Hematopoietic multipotent progenitor cell treated with erythropoietin and hydrocortisone succinate and interleukin-3 and kit ligand, for 8 days (in vitro differentiated cells): ENCODE measurements at regions not wholly inside any gene's neighbourhood (a gene's known extent, or its start where the extent isn't known, plus 50 kb on each side); places are given as distances from the start of the nearest gene placed in this dataset.
"Not testable (repeated sequence)": the region's sequence is repeated elsewhere in the genome, so short reads cannot be mapped to it uniquely, and the experiment has no call there.

Source experiments
- DNase-seq: peaks from one replicate; pipeline ENCODE4 v3.0.0-alpha.2; 2015

- DNase-seq, result no peak
Observed at GRCh38 chr2:183829931-183830330, 705.7 kb downstream of the NUP35 start.

GRCh38 chr2:183837157-183837556 lies 712.9 kb downstream of the NUP35 start:
- no peak for DNase-seq

DNA sequence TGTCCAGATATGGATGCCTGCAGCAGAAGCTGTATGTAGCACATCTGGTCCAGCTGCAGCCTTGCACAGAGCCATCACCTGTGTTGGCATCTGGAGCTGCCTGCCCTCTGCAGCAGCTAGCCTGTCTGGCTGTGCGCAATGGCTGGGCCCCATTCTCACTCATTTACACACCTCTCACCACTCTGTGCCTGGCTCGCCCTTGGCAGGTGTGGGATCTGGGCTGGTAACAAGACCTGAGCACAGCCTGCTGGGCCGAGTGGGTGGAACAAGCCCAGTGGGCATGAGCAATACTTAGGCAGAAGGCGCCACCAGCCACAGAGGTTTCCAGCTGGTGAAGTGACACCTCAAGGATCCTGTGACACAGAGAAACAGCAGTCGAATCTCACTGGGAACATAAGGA lies 714.1 kb downstream of the NUP35 start:
- no peak for DNase-seq

GRCh38 chr2:183840061-183840584 lies 715.9 kb downstream of the NUP35 start:
- no peak for DNase-seq

GRCh38 chr2:183849826-183850225 lies 725.6 kb downstream of the NUP35 start:
- not testable (repeated sequence) for DNase-seq

GRCh38 chr2:183859129-183859528 lies 734.9 kb downstream of the NUP35 start:
- DNase-seq, result no peak

DNA sequence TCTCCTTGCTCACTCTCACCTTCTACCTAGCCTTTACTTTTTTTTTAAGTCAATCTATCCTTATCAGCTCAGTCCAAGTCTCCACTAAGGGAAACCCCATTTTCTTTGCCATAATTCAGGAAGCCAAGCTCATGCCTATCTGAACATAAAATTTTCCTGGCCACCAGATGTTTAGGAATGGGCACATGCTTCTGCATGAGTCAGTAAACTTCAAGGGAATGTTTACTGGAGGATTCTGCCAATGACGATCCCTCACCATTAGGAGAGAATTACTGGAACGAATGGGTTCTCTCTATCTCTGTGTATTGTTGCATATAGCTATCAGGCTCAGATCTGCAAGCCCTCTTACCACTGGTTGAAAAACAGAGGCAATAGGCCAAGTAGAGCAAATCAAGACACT lies 731.7 kb upstream of the ZNF804A start:
- no peak for DNase-seq

DNA sequence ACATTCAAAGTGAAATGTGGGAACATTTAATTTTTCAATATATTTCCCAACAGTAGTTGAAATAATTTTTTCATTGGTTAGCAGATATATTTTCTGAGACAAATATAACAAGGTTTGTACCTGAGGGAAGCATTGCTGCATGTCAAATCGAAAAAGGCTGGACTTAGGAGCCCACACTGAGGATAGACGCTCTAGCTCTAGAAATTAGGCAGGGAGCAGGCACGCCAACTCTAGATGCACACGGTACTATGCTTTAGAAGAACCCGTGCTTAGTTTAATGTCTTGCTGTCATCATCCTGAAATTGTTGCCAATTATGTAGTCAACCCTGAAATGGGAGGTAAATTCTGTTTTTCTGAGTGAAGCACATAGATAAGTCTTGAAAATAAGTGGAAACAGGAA lies 731.1 kb upstream of the ZNF804A start:
- no peak for DNase-seq

DNA sequence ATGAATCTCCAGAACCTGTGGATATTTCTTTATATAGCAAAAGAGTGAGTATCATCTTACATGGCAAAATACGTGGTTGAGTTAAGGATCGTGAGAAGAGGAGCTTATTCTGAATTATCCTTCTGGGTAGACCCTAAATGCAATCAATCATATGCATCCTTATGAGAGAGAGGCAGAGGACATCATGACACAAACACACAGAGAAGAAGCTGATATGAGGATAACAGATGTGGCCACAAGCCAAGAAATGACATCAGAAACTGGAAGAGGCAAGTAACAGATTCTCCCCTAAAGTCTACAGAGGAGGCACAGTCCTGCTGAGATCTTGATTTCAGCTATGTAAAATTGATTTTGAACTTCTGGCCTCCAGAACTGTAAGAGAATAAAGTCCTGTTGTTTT lies 730.2 kb upstream of the ZNF804A start:
- DNase-seq, result no peak

GRCh38 chr2:183868707-183869106 lies 729.6 kb upstream of the ZNF804A start:
- DNase-seq, result no peak

GRCh38 chr2:183872131-183872530 lies 726.2 kb upstream of the ZNF804A start:
- DNase-seq, result no peak

- no peak for DNase-seq
Observed at GRCh38 chr2:183881978-183882377, 716.4 kb upstream of the ZNF804A start.

DNA sequence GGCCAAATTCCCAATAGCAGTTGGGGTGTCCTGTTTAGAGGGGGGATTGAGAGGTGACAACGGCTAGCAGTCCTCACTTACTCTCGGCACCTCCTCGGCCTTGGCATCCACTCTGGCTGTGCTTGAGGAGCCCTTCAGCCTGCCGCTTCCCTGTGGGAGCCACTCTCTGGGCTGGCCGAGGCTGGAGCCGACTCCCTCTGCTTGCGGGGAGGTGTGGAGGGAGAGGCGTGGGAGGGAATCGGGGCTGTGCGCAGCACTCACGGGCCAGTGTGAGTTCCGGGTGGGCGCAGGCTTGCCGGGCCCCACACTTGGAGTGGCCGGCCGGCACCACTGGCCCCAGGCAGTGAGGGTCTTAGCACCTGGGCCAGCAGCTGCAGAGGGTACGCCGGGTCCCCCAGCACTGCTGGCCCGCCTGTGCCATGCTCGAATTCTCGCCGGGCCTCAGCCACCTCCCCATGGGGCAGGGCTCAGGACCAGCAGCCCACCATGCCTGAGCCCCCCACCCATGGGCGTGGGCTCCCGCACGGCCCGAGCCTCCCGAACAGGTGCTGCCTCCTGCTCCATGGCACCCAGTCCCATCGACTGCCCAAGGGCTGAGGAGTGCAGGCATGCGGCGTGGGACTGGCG lies 705.9 kb upstream of the ZNF804A start:
- DNase-seq, result no peak

DNA sequence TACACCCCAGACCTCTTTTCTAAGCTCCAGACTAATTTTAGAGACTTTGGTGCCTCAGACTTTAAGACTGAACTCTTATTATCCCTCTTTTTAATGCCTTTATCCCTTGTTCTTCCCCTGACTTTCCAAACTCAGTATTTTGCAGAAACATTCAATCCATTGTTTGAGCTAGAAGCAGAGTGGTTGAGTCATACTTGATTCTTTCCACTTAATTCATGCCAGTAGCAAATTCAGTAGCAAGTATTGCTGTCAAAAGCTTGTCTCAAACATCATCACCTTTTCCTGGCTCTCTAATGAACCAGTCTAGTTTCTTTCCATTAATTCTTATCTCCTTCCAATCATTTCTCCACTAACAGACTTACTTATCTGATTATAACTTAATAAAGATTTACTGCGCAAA lies 699.7 kb upstream of the ZNF804A start:
- DNase-seq, result no peak

DNA sequence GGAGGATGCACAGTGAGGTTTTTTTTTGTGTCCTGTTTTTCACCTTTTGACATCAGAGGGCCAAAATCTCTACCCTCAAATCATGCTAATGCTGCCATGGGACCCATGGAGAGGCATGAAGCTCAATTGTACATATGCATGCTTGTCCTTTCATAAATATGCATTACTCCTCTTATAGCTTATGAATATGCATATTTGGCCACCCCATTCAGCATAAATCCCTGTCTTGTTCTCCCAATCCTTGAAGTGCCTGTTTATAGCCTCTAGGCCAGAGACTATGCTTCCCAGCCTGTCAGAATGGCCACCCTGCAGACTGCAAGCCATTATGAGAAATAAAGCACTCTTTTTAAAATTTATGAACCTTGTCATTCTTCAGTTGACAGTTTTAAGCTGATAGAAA lies 696.4 kb upstream of the ZNF804A start:
- DNase-seq, result no peak

DNA sequence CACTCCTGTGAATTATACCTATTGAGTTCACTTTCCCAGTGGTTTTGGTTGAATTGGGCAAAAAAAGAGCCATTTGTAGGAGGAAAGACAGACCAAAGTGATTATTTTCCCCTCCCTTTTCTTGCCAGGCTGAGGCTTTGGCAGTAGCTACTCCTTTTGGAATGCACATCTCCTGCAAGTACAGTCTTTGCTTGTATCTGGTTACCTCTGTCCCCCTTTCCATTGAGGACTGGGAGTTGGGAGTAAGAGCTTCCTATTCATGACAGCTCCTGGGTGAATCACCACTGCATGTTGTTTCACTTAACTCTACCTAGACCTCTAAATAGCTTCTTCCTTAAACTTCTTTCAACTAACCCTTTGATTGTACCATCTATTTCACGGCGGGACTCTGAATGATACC lies 695.3 kb upstream of the ZNF804A start:
- no peak for DNase-seq

- DNase-seq, result not testable (repeated sequence)
Observed at GRCh38 chr2:183916041-183916440, 682.3 kb upstream of the ZNF804A start.

GRCh38 chr2:183919167-183919566 lies 679.2 kb upstream of the ZNF804A start:
- DNase-seq, result no peak

DNA sequence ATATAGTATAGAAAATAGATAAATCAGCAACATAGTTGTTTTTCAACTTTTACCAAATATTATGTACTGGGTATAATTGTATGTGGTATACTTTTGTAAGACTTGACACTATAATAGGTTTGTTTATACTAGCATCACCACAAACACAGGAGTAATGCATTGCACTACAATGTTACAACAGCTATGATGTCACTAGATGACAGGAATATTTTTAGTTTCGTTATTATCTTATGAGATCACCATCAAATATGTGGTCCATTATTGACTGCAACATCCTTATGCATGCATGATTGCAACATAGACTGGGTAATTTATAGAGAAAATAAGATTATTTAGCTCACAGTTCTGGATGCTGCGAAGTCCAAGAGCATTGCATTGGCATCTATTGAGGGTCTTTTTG lies 678.4 kb upstream of the ZNF804A start:
- no peak for DNase-seq

DNA sequence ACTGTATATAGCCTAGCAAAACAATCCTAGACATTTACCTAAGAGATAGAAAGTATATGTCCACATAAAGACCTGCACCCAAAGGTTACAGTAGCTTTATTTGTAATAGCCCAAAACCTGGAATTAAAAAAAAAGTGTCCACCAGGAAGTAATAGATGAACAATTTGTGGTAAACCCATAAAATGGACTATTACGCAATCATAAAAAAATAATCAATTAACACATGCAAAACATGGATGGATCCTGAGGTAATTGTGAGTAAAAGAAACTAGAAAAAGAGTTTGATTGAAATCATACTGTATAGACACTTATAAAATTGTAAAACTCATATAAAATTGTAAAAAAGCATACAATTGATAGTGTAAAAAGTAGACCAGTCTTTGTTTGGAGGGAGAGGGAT lies 673.0 kb upstream of the ZNF804A start:
- DNase-seq, result no peak

- no peak for DNase-seq
Observed at GRCh38 chr2:183926433-183926832, 671.9 kb upstream of the ZNF804A start.

DNA sequence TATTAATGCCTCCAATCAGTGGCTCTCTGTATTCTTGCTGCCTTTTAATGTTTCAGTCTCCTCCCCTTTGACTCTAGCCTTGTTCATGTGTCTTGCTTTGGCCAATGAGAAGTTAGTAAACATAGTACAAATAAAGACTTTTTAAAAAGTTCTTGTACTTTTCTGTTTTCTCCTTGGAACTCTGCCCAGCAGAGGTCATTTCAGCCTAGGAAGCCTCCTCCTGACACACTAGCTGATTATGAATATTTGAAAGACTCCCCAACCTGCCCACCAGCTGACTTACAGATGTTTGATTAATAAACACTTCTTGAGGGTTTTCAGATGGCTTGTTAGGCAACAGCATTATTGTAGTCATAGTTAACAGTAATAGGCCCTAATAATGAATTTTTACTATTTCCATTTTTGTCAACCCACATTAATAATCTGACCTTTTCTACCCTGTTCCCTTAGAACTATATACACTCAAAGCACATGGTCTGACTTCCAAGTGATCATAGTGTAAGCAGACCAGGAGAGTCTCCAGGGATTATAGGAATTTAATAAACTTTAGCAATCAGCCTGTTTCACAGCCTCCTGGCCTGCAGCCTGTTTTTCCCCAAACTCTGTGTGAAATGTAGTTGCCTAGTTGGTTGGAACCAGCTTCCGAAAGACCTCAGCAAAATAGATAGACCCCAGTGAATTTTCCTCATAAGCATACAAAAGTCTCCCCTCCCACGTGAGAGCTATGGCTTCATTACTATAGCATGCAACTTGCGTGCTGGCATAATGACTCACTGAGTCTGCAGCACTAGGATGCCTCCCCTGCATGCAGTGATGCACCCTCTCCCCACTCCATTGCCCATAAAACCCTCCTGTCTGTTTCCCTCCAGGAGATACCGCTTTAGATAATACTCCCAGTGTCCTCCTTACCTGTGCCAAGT lies 670.7 kb upstream of the ZNF804A start:
- DNase-seq, result no peak

DNA sequence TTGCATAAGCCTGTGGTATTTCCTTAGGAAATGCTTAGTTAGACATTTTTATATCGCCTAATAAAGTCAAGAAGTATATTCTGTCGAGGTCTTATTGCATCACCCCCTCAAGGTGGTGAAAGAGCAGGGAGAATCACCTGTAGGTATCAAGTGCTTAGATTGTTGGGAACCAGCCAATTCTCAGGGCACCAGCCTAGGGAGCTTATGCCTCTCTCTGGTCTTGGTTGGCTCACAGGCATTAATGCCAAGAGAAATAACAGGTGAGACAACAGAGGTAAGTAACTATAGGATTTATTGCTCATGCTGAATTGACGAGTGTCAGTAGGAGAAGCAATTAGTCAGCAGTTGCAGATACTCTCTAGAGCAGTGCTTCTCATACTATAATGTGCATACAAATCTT lies 663.3 kb upstream of the ZNF804A start:
- no peak for DNase-seq

DNA sequence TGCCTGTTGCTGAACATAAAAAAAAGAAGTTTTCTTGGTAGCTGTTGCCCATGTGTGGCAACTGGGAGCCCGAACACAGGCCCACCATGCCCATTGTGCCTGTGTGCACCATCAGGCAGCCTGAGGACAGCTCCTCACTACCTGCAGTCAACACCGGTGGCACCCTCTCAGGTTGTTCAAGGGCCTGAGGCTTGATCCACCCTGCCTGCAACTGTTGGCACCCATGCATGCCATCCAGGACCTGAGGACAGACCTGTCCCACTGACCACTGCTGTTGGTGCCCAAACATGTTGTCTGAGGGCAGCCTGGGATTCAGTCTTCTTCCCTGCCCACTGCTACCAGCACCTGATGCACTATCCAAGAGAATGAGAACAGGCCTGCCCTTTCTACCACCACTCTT lies 661.1 kb upstream of the ZNF804A start:
- DNase-seq, result no peak
